Amniotic stem cell (primary cell): ENCODE measurements at regions not wholly inside any gene's neighbourhood (a gene's known extent, or its start where the extent isn't known, plus 50 kb on each side); places are given as distances from the start of the nearest gene placed in this dataset.

ENCODE experiments used
- DNase-seq: peaks from one replicate; lab custom pipeline; 2025; lab: John Stamatoyannopoulos, UW

GRCh38 chr2:46850742-46851141 is 64.9 kb downstream of the MCFD2 start:
- DNase-seq, result peak; percentile 37

GRCh38 chr2:46849721-46850556 is 65.7 kb downstream of the MCFD2 start:
- DNase-seq, result no peak

GRCh38 chr2:46849046-46849715 is 66.4 kb downstream of the MCFD2 start:
- DNase-seq, result no peak

- DNase-seq, result no peak
These were observed 67.2 kb downstream of the MCFD2 start for GRCh38 chr2:46848447-46848846.

- peak; percentile 39 for DNase-seq
These were observed 67.7 kb downstream of the MCFD2 start for GRCh38 chr2:46847726-46848412.

GRCh38 chr2:46847185-46847710 is 68.4 kb downstream of the MCFD2 start:
- peak; percentile 83 for DNase-seq

GRCh38 chr2:46846536-46846935 is 69.1 kb downstream of the MCFD2 start:
- no peak for DNase-seq

GRCh38 chr2:46845542-46846486 is 69.8 kb downstream of the MCFD2 start:
- DNase-seq, result no peak

GRCh38 chr2:46844443-46844842 is 71.2 kb downstream of the MCFD2 start:
- no peak for DNase-seq

GRCh38 chr2:46844034-46844433 is 71.6 kb downstream of the MCFD2 start:
- DNase-seq, result no peak

- no peak for DNase-seq
These were observed 72.3 kb downstream of the MCFD2 start for GRCh38 chr2:46843316-46843715.

GRCh38 chr2:46842876-46843275 is 72.7 kb downstream of the MCFD2 start:
- DNase-seq, result no peak

GRCh38 chr2:46841621-46842020 is 74.0 kb downstream of the MCFD2 start:
- DNase-seq, result no peak

- no peak for DNase-seq
These were observed 76.6 kb downstream of the MCFD2 start for GRCh38 chr2:46839045-46839444.

GRCh38 chr2:46837704-46838103 is 77.9 kb downstream of the MCFD2 start:
- DNase-seq, result no peak

GRCh38 chr2:46837112-46837454 is 78.5 kb downstream of the MCFD2 start:
- DNase-seq, result no peak

- no peak for DNase-seq
These were observed 79.1 kb downstream of the MCFD2 start for GRCh38 chr2:46836295-46837111.

- DNase-seq, result no peak
These were observed 80.1 kb downstream of the MCFD2 start for GRCh38 chr2:46835520-46835919.

GRCh38 chr2:46832543-46832942 is 83.1 kb downstream of the MCFD2 start:
- no peak for DNase-seq

- DNase-seq, result no peak
These were observed 83.7 kb downstream of the MCFD2 start for GRCh38 chr2:46831869-46832265.
